Transverse colon (tissue), 4 donors: ENCODE measurements at regions not wholly inside any gene's neighbourhood (a gene's known extent, or its start where the extent isn't known, plus 50 kb on each side); places are given as distances from the start of the nearest gene placed in this dataset.

Experiments
- DNase-seq: peaks from one replicate; pipeline ENCODE4 v3.0.0-alpha.2; 2019
- H3K27ac ChIP-seq, 4 donors: fragments of 200-600 bp; sonication (generic); 2 replicates each; pipeline ENCODE4 v1.5.1; 2016 to 2018; ENCODE audit warnings: inconsistent platforms in 4 of 4
- H3K27me3 ChIP-seq: fragments of 200-600 bp; sonication (generic); 2 replicates; pipeline ENCODE4 v1.5.1; 2017; ENCODE audit warnings: inconsistent platforms
- H3K36me3 ChIP-seq, 4 donors: fragments of 200-600 bp; sonication (generic); 2 replicates each; pipeline ENCODE4 v1.5.1; 2017 to 2019; ENCODE audit warnings: inconsistent platforms in 4 of 4
- H3K4me1 ChIP-seq, 4 donors: fragments of 200-600 bp; sonication (generic); 2 replicates each; pipeline ENCODE4 v1.5.1; 2017 to 2020; ENCODE audit warnings: inconsistent platforms in 4 of 4
- H3K4me3 ChIP-seq, 4 donors: fragments of 200-600 bp; sonication (generic); 1 replicate in 1 of 4; 2 replicates in 3 of 4; pipeline versions ENCODE4 v1.5.1 to v1.6.1; 2017 to 2019; ENCODE audit warnings: inconsistent platforms in 4 of 4
- H3K9me3 ChIP-seq, 2 donors: fragments of 200-600 bp; sonication (generic); 2 replicates each; pipeline ENCODE4 v1.5.1; 2017 to 2019; ENCODE audit warnings: inconsistent platforms in 2 of 2
- CTCF ChIP-seq, 5 experiments: fragments of 200-600 bp in 3 of 5; fragments of 450-650 bp in 2 of 5; sonication (generic) in 3 of 5; IDR thresholded peaks; 1 replicate in 2 of 5; 2 replicates in 3 of 5; pipeline ENCODE4 v1.5.1; 2016 to 2017; ENCODE audit warnings: antibody characterized with exemption in 5 of 5, inconsistent platforms in 3 of 5, mild to moderate bottlenecking in 2 of 5, moderate library complexity in 1 of 5
- EP300 ChIP-seq: sonication (generic); formaldehyde crosslinking; IDR thresholded peaks from one replicate; pipeline ENCODE4 v1.6.1; 2017; ENCODE audit warnings: antibody characterized with exemption, low read depth
- POLR2A ChIP-seq: fragments of 450-650 bp; IDR thresholded peaks from one replicate; pipeline ENCODE4 v1.6.1; 2016; ENCODE audit warnings: antibody characterized with exemption, mild to moderate bottlenecking, moderate library complexity
- POLR2AphosphoS5 ChIP-seq, 3 donors: sonication (generic); formaldehyde crosslinking; IDR thresholded peaks; one replicate each; pipeline ENCODE4 v1.6.1; 2016; ENCODE audit warnings: antibody characterized with exemption in 3 of 3
- WGBS, 2 donors: methylation state at CpG; one replicate each; pipeline ENCODE4 v1.1.5; 2018; ENCODE audit warnings: low coverage in 1 of 2; 5-methylcytosine and 5-hydroxymethylcytosine counted together
- in situ Hi-C, 4 donors: fragments of 200-750 bp; cut with MboI; loops; one replicate each; pipeline versions ENCODE4 v1.15.0 to v1.15.1; 2017; ENCODE audit warnings: low sequenced_read_pairs in 3 of 4, low pct_ligation_motif_present in 1 of 4, low pct_unique_long_range_greater_than_20kb in 1 of 4
- intact Hi-C: fragments of 100-400 bp; cut with DNase I; formaldehyde crosslinking; loops from one replicate; pipeline ENCODE4 v1.15.1; 2023; ENCODE audit warnings: low total_unique reads

- Histone ChIP-seq H3K4me3 (no peak overlapping the region), H3K27ac (no peak overlapping the region), H3K27me3 (no peaks in the 10 kb centered on the region), H3K9me3 (no peaks in the 10 kb centered on the region), H3K36me3 (no peaks in the 10 kb centered on the region), H3K4me1 (peaks cover 0 to 4% (median 0%) of the 10 kb centered on the region in 4 donors)
- TF ChIP-seq EP300 (no peak), POLR2AphosphoS5 (IDR thresholded peaks at IDR 0.05) (no peak), CTCF (IDR thresholded peaks at IDR 0.05) (no peak), POLR2A (no peak)
- no peak for DNase-seq
- in situ Hi-C loops: no loop called here
- WGBS, 2 donors: 75 to 86% methylated on average over 2 of the region's 2 CpGs
- intact Hi-C loops: no loop called here
Observed at GRCh38 chr5:4245076-4245475, 649.4 kb downstream of the IRX1 start.

GRCh38 chr5:4245511-4245910, 649.9 kb downstream of the IRX1 start:
- in situ Hi-C loops (no loop called here), intact Hi-C loops (no loop called here)
- H3K27ac ChIP-seq: no peak overlapping the region
- WGBS, 2 donors: 88 to 90% methylated on average over 4 to 10 of the region's 10 CpGs
- no peaks in the 10 kb centered on the region for H3K36me3 ChIP-seq
- no peak overlapping the region for H3K4me3 ChIP-seq
- H3K9me3 ChIP-seq: no peaks in the 10 kb centered on the region
- TF ChIP-seq CTCF (IDR thresholded peaks at IDR 0.05) (no peak), EP300 (no peak), POLR2A (no peak), POLR2AphosphoS5 (IDR thresholded peaks at IDR 0.05) (no peak)
- no peak for DNase-seq
- peaks cover 0 to 4% (median 0%) of the 10 kb centered on the region in 4 donors for H3K4me1 ChIP-seq
- H3K27me3 ChIP-seq: no peaks in the 10 kb centered on the region

- WGBS, 2 donors: 63 to 75% methylated on average over 2 of the region's 2 CpGs
- no peak overlapping the region for H3K4me3 ChIP-seq
- H3K4me1 ChIP-seq: peaks cover 0 to 4% (median 0%) of the 10 kb centered on the region in 4 donors
- DNase-seq: no peak
- in situ Hi-C loops (no loop called here), intact Hi-C loops (no loop called here)
- TF ChIP-seq POLR2A (no peak), EP300 (no peak)
- no peaks in the 10 kb centered on the region for H3K36me3 ChIP-seq
- no peaks in the 10 kb centered on the region for H3K9me3 ChIP-seq
- no peaks in the 10 kb centered on the region for H3K27me3 ChIP-seq
- no peak overlapping the region for H3K27ac ChIP-seq
Observed at GRCh38 chr5:4246447-4246846, 650.8 kb downstream of the IRX1 start.

GRCh38 chr5:4250254-4250653, 654.6 kb downstream of the IRX1 start:
- H3K4me3 ChIP-seq: no peak overlapping the region
- TF ChIP-seq EP300 (no peak), POLR2A (no peak), CTCF (IDR thresholded peaks at IDR 0.05) (no peak)
- H3K27ac ChIP-seq: no peak overlapping the region
- H3K36me3 ChIP-seq: no peaks in the 10 kb centered on the region
- no peaks in the 10 kb centered on the region for H3K9me3 ChIP-seq
- H3K27me3 ChIP-seq: no peaks in the 10 kb centered on the region
- intact Hi-C loops (no loop called here), in situ Hi-C loops (no loop called here)
- 87 to 92% methylated on average over 4 of the region's 4 CpGs for whole genome bisulfite sequencing, 2 donors
- H3K4me1 ChIP-seq: no peaks in the 10 kb centered on the region
- DNase-seq: no peak

- no peaks in the 10 kb centered on the region for H3K36me3 ChIP-seq
- H3K27me3 ChIP-seq: no peaks in the 10 kb centered on the region
- H3K4me3 ChIP-seq: no peak overlapping the region
- 70 to 74% methylated on average over 1 to 4 of the region's 4 CpGs for whole genome bisulfite sequencing, 2 donors
- in situ Hi-C loops: no loop called here
- no peaks in the 10 kb centered on the region for H3K9me3 ChIP-seq
- no peaks in the 10 kb centered on the region for H3K4me1 ChIP-seq
- intact Hi-C loops: no loop called here
- no peak for DNase-seq
- TF ChIP-seq CTCF (IDR thresholded peaks at IDR 0.05) (no peak), POLR2A (no peak), EP300 (no peak), POLR2AphosphoS5 (IDR thresholded peaks at IDR 0.05) (no peak)
- H3K27ac ChIP-seq: no peak overlapping the region
Observed at GRCh38 chr5:4252385-4252784, 656.8 kb downstream of the IRX1 start.
